SK-MEL-5 (cell line): ENCODE measurements at regions not wholly inside any gene's neighbourhood (a gene's known extent, or its start where the extent isn't known, plus 50 kb on each side); places are given as distances from the start of the nearest gene placed in this dataset.

ENCODE experiments used
- DNase-seq: peaks from one replicate; pipeline ENCODE4 v3.0.0-alpha.2; 2016; ENCODE audit warnings: low read depth, low spot score
- in situ Hi-C: cut with HindIII; loops from 2 replicates; pipeline ENCODE4 v1.10.0; 2016; ENCODE audit warnings: low sequenced_read_pairs, high pct_unique_total_duplicates, low pct_unique_long_range_greater_than_20kb

GRCh38 chr7:25879799-25880198 is 272.2 kb upstream of the NFE2L3 start:
- in situ Hi-C loops = no loop called here

GRCh38 chr7:25881317-25882037 is 270.5 kb upstream of the NFE2L3 start:
- DNase-seq = no peak
- in situ Hi-C loops = no loop called here

More at GRCh38 chr7:25879799-25880198, 272.2 kb upstream of the NFE2L3 start:
- no peak for DNase-seq

- DNase-seq = no peak
- in situ Hi-C loops = no loop called here
Observed at GRCh38 chr7:25882151-25882773, 269.7 kb upstream of the NFE2L3 start.

- in situ Hi-C loops = no loop called here
- DNase-seq = no peak
Observed at GRCh38 chr7:25884265-25884828, 267.7 kb upstream of the NFE2L3 start.

GRCh38 chr7:25885057-25885576 is 266.9 kb upstream of the NFE2L3 start:
- in situ Hi-C loops = no loop called here
- DNase-seq = no peak

- in situ Hi-C loops = no loop called here
- DNase-seq = no peak
Observed at GRCh38 chr7:25886387-25887240, 265.4 kb upstream of the NFE2L3 start.

GRCh38 chr7:25887266-25887665 is 264.7 kb upstream of the NFE2L3 start:
- in situ Hi-C loops = no loop called here
- DNase-seq = no peak

- DNase-seq = no peak
- in situ Hi-C loops = no loop called here
Observed at GRCh38 chr7:25887795-25888559, 264.0 kb upstream of the NFE2L3 start.

GRCh38 chr7:25889765-25890164 is 262.2 kb upstream of the NFE2L3 start:
- in situ Hi-C loops = loop anchor here (10.0 kb wide), 2 partner anchors 185 to 305 kb away; no protein-coding TSS in a partner anchor
- DNase-seq = no peak

GRCh38 chr7:25891591-25891990 is 260.4 kb upstream of the NFE2L3 start:
- no peak for DNase-seq
- in situ Hi-C loops = loop anchor here (10.0 kb wide), 2 partner anchors 183 to 303 kb away; no protein-coding TSS in a partner anchor

- in situ Hi-C loops = loop anchor here (10.0 kb wide), 2 partner anchors 181 to 301 kb away; no protein-coding TSS in a partner anchor
- DNase-seq = peak; percentile 33
Observed at GRCh38 chr7:25893436-25893835, 258.6 kb upstream of the NFE2L3 start.

GRCh38 chr7:25894002-25894901 is 257.7 kb upstream of the NFE2L3 start:
- in situ Hi-C loops = loop anchor here (10.0 kb wide), 2 partner anchors 181 to 301 kb away; no protein-coding TSS in a partner anchor
- peak; percentile 89 for DNase-seq

- in situ Hi-C loops = loop anchor here (10.0 kb wide), 2 partner anchors 180 to 300 kb away; no protein-coding TSS in a partner anchor
- peak; percentile 72 for DNase-seq
Observed at GRCh38 chr7:25894902-25895791, 256.9 kb upstream of the NFE2L3 start.

- in situ Hi-C loops = loop anchor here (10.0 kb wide), 2 partner anchors 179 to 299 kb away; no protein-coding TSS in a partner anchor
- peak; percentile 16 for DNase-seq
Observed at GRCh38 chr7:25895792-25896171, 256.2 kb upstream of the NFE2L3 start.

GRCh38 chr7:25897261-25897782 is 254.7 kb upstream of the NFE2L3 start:
- no peak for DNase-seq
- in situ Hi-C loops = loop anchor here (10.0 kb wide), 2 partner anchors 177 to 297 kb away; no protein-coding TSS in a partner anchor
